Medulla oblongata (tissue), 1 donor: ENCODE measurements at regions not wholly inside any gene's neighbourhood (a gene's known extent, or its start where the extent isn't known, plus 50 kb on each side); places are given as distances from the start of the nearest gene placed in this dataset.

Experiments used
- DNase-seq: peaks from one replicate; pipeline ENCODE4 v3.0.0-alpha.2; 2015; ENCODE audit errors: extremely low spot score

GRCh38 chr1:14522926-14523241 lies 75.6 kb upstream of the KAZN start:
- DNase-seq = no peak

GRCh38 chr1:14524826-14525636 lies 73.5 kb upstream of the KAZN start:
- no peak for DNase-seq

GRCh38 chr1:14529475-14529874 lies 69.0 kb upstream of the KAZN start:
- no peak for DNase-seq

DNA sequence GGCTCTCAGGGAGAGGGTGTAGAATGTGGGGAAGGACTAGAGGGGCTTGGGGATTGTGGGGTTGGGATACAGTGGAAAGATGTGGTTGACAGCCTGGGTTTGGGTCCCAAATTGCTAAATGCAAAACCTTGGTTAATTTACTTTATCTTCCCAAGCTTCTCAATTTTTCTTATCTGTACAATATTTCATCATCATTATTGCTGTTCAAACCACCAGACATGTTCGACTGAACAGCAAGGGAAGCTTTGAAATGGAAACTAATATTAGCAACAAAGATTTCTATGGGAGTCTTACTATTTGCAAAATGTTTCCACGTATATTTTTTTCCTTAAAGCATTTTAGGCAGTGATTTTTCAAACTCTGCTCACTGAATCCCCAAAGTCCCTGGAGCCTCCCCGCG lies 67.0 kb upstream of the KAZN start:
- no peak for DNase-seq

GRCh38 chr1:14535619-14536355 lies 62.7 kb upstream of the KAZN start:
- DNase-seq = no peak

DNA sequence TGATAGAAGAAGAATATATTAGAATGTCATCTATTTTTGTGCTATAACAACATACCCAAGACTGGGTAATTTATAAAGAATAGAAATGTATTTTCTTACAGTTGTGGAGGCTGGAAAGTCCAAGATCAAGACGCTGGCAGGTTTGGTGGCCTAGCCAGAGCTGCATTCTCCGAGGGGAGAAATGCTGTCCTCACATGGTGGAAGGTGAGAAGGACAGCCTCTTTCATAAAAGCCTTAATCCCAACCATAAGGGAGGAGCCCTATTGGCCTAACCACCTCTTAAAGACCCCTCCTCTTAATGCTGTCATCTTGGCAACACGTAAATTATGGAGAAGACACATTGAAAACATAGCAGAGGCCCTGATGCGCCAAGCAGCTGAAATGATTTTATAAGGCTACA lies 60.1 kb upstream of the KAZN start:
- no peak for DNase-seq

GRCh38 chr1:14539309-14539708 lies 59.2 kb upstream of the KAZN start:
- no peak for DNase-seq

GRCh38 chr1:14539953-14540563 lies 58.4 kb upstream of the KAZN start:
- DNase-seq = no peak

DNA sequence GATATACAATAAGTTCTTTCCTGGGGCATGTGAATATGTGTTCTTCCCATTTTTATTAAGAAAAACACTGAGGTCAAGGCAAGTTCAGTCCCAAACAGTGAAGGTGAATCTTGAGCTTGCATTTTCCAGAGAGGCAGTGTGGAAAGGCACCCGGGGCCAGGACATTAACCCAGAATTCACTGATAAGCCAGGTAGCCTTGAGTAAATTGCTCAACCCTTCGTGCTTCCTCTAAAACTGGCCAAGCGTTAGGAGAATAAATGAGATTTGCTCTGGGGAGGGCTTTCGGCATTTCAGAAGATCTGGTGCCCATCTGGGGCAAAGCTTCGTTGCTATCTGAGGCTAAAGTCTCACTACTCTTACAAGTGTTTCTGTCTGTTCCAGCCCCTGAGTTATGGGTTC lies 57.1 kb upstream of the KAZN start:
- DNase-seq = no peak

DNA sequence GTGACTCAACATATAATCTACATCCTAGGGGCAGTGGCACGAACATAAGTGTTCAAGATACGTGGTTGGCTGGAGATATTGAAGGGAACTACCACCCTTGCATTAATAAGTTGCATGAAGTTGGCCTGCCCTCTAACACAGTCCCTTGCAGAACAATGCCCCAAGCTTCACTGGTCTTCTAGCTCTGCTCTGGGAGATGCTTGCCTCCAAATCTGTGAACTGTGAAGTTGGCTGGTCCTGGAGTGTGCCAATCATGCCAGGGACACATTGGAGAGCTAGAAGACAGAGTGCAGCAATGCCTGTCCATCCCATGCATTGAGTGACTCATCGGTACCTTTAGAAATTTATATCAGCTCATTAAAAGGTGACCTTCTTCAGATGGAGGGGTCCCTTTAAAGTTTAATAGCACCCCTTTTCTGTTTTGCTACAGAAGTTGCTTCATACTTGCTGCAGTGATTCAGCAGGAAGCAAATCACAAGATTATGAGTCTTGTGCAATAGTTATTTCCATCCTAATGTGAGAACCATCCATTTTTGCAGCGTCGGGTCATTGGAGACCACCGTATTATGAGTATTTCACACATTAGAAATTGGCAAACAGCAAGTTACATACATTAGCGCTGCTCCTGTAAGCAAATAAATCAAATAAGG lies 55.2 kb upstream of the KAZN start:
- DNase-seq = no peak

- no peak for DNase-seq
Observed at GRCh38 chr1:14544319-14544718, 54.2 kb upstream of the KAZN start.

- no peak for DNase-seq
Observed at GRCh38 chr1:14545422-14546025, 53.0 kb upstream of the KAZN start.

- no peak for DNase-seq
Observed at GRCh38 chr1:14546416-14546815, 52.1 kb upstream of the KAZN start.
